B cell (primary cell): ENCODE measurements at regions not wholly inside any gene's neighbourhood (a gene's known extent, or its start where the extent isn't known, plus 50 kb on each side); places are given as distances from the start of the nearest gene placed in this dataset.

Experiments used
- ATAC-seq: fragments of 200-7000 bp; cut with Tn5 transposase; one replicate; pipeline ENCODE4 v1.10.0; 2021; ENCODE audit warnings: low read depth, mild to moderate bottlenecking, moderate number of reproducible peaks, moderate library complexity
- CTCF ChIA-PET: fragments of 350-600 bp; sonication (Branson Sonifier 250); formaldehyde crosslinking; loops from one replicate; lab custom pipeline; 2021; ENCODE audit warnings: antibody characterized with exemption, inconsistent platforms; lab: Charles Lee
- POLR2A ChIA-PET: fragments of 350-600 bp; sonication (Branson Sonifier 250); formaldehyde crosslinking; loops from one replicate; lab custom pipeline; 2021; ENCODE audit warnings: antibody characterized with exemption; lab: Charles Lee
- DNase-seq: peaks from one replicate; pipeline ENCODE4 v3.0.0; 2013
- H2AFZ ChIP-seq: 2 replicates; pipeline ENCODE4 v1.6.1; 2012; ENCODE audit warnings: mild to moderate bottlenecking, low read depth, low read length; ENCODE audit not compliant: insufficient read depth, poor library complexity, severe bottlenecking
- H3K27ac ChIP-seq, 2 donors: 1 replicate in 1 of 2; 2 replicates in 1 of 2; pipeline ENCODE4 v1.5.1; 2012 to 2013; ENCODE audit warnings: low read length in 2 of 2, mild to moderate bottlenecking in 2 of 2, moderate library complexity in 1 of 2
- H3K27me3 ChIP-seq, 4 experiments: fragments of 200-600 bp in 1 of 4; sonication (generic) in 1 of 4; replicated peaks in 1 of 4; 1 replicate in 2 of 4; 2 replicates in 2 of 4; pipeline versions ENCODE4 v1.6.1 to v1.7.0; 2013 to 2016; ENCODE audit warnings: low read length in 3 of 4, mild to moderate bottlenecking in 2 of 4, mixed read lengths in 1 of 4, moderate library complexity in 1 of 4; ENCODE audit not compliant: insufficient read depth in 4 of 4, control insufficient read depth in 3 of 4; ENCODE audit errors: control extremely low read depth in 1 of 4
- H3K36me3 ChIP-seq, 2 experiments: replicated peaks in 1 of 2; 1 replicate in 1 of 2; 2 replicates in 1 of 2; pipeline versions ENCODE4 v1.6.1 to v1.7.1; 2013; ENCODE audit warnings: low read length in 1 of 2; ENCODE audit not compliant: insufficient read depth in 2 of 2, control insufficient read depth in 1 of 2; ENCODE audit errors: control extremely low read depth in 1 of 2, extremely low read depth in 1 of 2
- H3K4me1 ChIP-seq, 2 donors: fragments of 200-600 bp in 1 of 2; sonication (generic) in 1 of 2; 1 replicate in 1 of 2; 2 replicates in 1 of 2; pipeline versions ENCODE4 v1.5.1 to v1.6.1; 2013 to 2017; ENCODE audit warnings: low read length in 2 of 2; ENCODE audit not compliant: control insufficient read depth in 2 of 2, insufficient read depth in 2 of 2
- H3K4me2 ChIP-seq: replicated peaks from 2 replicates; pipeline ENCODE3; 2012; ENCODE audit warnings: mild to moderate bottlenecking, low read depth, low read length; ENCODE audit not compliant: poor library complexity, severe bottlenecking
- H3K4me3 ChIP-seq, 5 experiments: fragments of 200-600 bp in 1 of 5; sonication (generic) in 1 of 5; 1 replicate in 3 of 5; 2 replicates in 2 of 5; pipeline versions ENCODE4 v1.5.1 to v1.7.0; 2011 to 2016; ENCODE audit warnings: low read length in 4 of 5, mild to moderate bottlenecking in 4 of 5, low read depth in 2 of 5, control low read depth in 1 of 5, moderate library complexity in 1 of 5; ENCODE audit not compliant: insufficient read depth in 1 of 5; ENCODE audit errors: control extremely low read depth in 1 of 5, extremely low read depth in 1 of 5
- H3K79me2 ChIP-seq: fragments of 200-600 bp; sonication (generic); one replicate; pipeline ENCODE4 v1.6.0; 2016; ENCODE audit warnings: low read length; ENCODE audit not compliant: control insufficient read depth, insufficient read depth
- H3K9ac ChIP-seq: fragments of 200-600 bp; sonication (generic); 2 replicates; pipeline ENCODE4 v1.6.1; 2017; ENCODE audit warnings: mild to moderate bottlenecking, low read length, moderate library complexity
- H3K9me3 ChIP-seq, 3 donors: one replicate each; pipeline versions ENCODE4 v1.6.1 to v1.7.1; 2013; ENCODE audit warnings: low read length in 2 of 3; ENCODE audit not compliant: control insufficient read depth in 2 of 3, insufficient read depth in 1 of 3; ENCODE audit errors: control extremely low read depth in 1 of 3
- H4K20me1 ChIP-seq: 2 replicates; pipeline ENCODE4 v1.6.0; 2012; ENCODE audit warnings: mild to moderate bottlenecking, low read length; ENCODE audit not compliant: insufficient read depth, control insufficient read depth, poor library complexity, severe bottlenecking
- H3K27ac Mint-ChIP-seq: one replicate; pipeline ENCODE4 v1.8.0; 2021; ENCODE audit warnings: mixed read lengths
- H3K27me3 Mint-ChIP-seq: one replicate; pipeline ENCODE4 v1.8.0; 2021; ENCODE audit warnings: mixed read lengths
- H3K4me1 Mint-ChIP-seq: one replicate; pipeline ENCODE4 v1.8.0; 2021; ENCODE audit warnings: mixed read lengths
- H3K4me3 Mint-ChIP-seq: one replicate; pipeline ENCODE4 v1.8.0; 2021; ENCODE audit warnings: mixed read lengths
- H3K9me3 Mint-ChIP-seq: one replicate; pipeline ENCODE4 v1.8.0; 2022; ENCODE audit warnings: mixed read lengths; ENCODE audit not compliant: insufficient read depth
- CTCF ChIP-seq: fragments of 200-600 bp; IDR thresholded peaks from one replicate; pipeline ENCODE4 v1.8.0; 2022; ENCODE audit warnings: antibody characterized with exemption, mild to moderate bottlenecking
- EZH2 ChIP-seq: IDR thresholded peaks from 2 replicates; pipeline ENCODE4 v1.6.1; 2012; ENCODE audit warnings: borderline replicate concordance, low read depth, mild to moderate bottlenecking, moderate library complexity, low read length; ENCODE audit not compliant: insufficient read depth, poor library complexity, severe bottlenecking
- WGBS: methylation state at CpG from one replicate; pipeline ENCODE4 v1.1.5; 2013; ENCODE audit warnings: missing lambda C conversion rate; ENCODE audit not compliant: insufficient coverage; 5-methylcytosine and 5-hydroxymethylcytosine counted together
- intact Hi-C: fragments of 100-400 bp; cut with micrococcal nuclease; formaldehyde crosslinking; loops from one replicate; pipeline ENCODE4 v1.10.0; 2022

- Mint-ChIP-seq H3K9me3 (no peaks in the 10 kb centered on the region), H3K27me3 (peaks cover 4% of the 10 kb centered on the region), H3K4me1 (peaks cover 15% of the 10 kb centered on the region), H3K27ac (no peak overlapping the region), H3K4me3 (no peak overlapping the region)
- ChIA-PET POLR2A (interaction anchor here (0.6 kb wide), 1 partner anchor 1641 kb away, joined by 3 read pairs; no protein-coding TSS in a partner anchor), CTCF (interaction anchor here (0.6 kb wide), 1 partner anchor 517 kb away, joined by 3 read pairs; no protein-coding TSS in a partner anchor)
- WGBS, result 100% methylated on average over 3 of the region's 4 CpGs
- ATAC-seq (no peak), DNase-seq (no peak)
- Histone ChIP-seq H3K9ac (no peak overlapping the region), H3K27me3 (no peaks in the 10 kb centered on the region), H3K4me3 (no peak overlapping the region), H3K27ac (no peak overlapping the region), H3K36me3 (no peaks in the 10 kb centered on the region), H3K4me2 (no peak overlapping the region), H3K4me1 (peaks cover 6 to 7% of the 10 kb centered on the region in 2 donors), H3K9me3 (peaks cover 0 to 5% (median 0%) of the 10 kb centered on the region in 3 donors), H3K79me2 (no peaks in the 10 kb centered on the region), H2AFZ (no peak overlapping the region), H4K20me1 (no peaks in the 10 kb centered on the region)
- intact Hi-C loops, result no loop called here
- TF ChIP-seq EZH2 (no peak), CTCF (no peak)
Measured at GRCh38 chr6:14946753-14947152, 299.1 kb upstream of the JARID2 start.

GRCh38 chr6:14948586-14949245 lies 297.2 kb upstream of the JARID2 start:
- WGBS, result 100% methylated on average over 1 of the region's 7 CpGs
- H3K9me3 Mint-ChIP-seq, result no peaks in the 10 kb centered on the region
- POLR2A ChIA-PET, result no interaction called here
- H3K9me3 ChIP-seq, result peaks cover 0 to 5% (median 0%) of the 10 kb centered on the region in 3 donors
- H3K4me1 ChIP-seq, result peaks cover 6 to 7% of the 10 kb centered on the region in 2 donors
- peaks cover 16% of the 10 kb centered on the region for H3K4me1 Mint-ChIP-seq
- TF ChIP-seq CTCF (no peak), EZH2 (no peak)
- no peak overlapping the region for H2AFZ ChIP-seq
- no peaks in the 10 kb centered on the region for H3K27me3 ChIP-seq
- H3K27ac Mint-ChIP-seq, result no peak overlapping the region
- no peaks in the 10 kb centered on the region for H3K79me2 ChIP-seq
- H3K36me3 ChIP-seq, result no peaks in the 10 kb centered on the region
- H3K4me3 ChIP-seq, result no peak overlapping the region
- ATAC-seq (no peak), DNase-seq (no peak)
- no peak overlapping the region for H3K4me3 Mint-ChIP-seq
- peaks cover 4% of the 10 kb centered on the region for H3K27me3 Mint-ChIP-seq
- H3K4me2 ChIP-seq, result no peak overlapping the region
- CTCF ChIA-PET, result interaction anchor here (0.6 kb wide), 1 partner anchor 72 kb away, joined by 5 read pairs; no protein-coding TSS in a partner anchor
- intact Hi-C loops, result no loop called here
- H3K27ac ChIP-seq, result no peak overlapping the region
- H4K20me1 ChIP-seq, result no peaks in the 10 kb centered on the region
- H3K9ac ChIP-seq, result no peak overlapping the region
